ENCODE measurements at regions not wholly inside any gene's neighbourhood (a gene's known extent, or its start where the extent isn't known, plus 50 kb on each side); places are given as distances from the start of the nearest gene placed in this dataset.

DNA sequence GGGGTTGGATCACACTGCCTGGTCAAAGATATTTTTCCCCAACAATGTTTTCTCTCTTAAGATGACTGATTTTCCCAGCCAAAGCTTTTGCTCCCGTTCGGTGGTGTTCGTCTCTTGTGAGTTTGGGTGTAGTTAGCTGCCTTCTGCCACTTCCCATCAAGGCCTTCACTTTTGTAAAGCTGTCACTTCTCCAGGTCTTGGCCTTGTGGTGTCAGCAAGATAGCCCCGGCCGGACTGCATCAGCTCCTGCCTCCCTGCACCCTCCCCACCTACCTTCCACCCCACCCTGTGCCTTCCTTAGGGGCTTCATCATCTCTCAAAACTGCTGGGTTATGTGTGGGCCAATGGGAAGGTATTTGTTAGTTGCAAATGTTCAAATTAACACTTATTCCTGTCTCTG is 228.9 kb downstream of the BCL11A start:
- TF ChIP-seq, protein P1, sequence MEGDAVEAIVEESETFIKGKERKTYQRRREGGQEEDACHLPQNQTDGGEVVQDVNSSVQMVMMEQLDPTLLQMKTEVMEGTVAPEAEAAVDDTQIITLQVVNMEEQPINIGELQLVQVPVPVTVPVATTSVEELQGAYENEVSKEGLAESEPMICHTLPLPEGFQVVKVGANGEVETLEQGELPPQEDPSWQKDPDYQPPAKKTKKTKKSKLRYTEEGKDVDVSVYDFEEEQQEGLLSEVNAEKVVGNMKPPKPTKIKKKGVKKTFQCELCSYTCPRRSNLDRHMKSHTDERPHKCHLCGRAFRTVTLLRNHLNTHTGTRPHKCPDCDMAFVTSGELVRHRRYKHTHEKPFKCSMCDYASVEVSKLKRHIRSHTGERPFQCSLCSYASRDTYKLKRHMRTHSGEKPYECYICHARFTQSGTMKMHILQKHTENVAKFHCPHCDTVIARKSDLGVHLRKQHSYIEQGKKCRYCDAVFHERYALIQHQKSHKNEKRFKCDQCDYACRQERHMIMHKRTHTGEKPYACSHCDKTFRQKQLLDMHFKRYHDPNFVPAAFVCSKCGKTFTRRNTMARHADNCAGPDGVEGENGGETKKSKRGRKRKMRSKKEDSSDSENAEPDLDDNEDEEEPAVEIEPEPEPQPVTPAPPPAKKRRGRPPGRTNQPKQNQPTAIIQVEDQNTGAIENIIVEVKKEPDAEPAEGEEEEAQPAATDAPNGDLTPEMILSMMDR (IDR thresholded peaks at IDR 0.05; ENCODE audit: insufficient read depth, low read length): no peak
- TF ChIP-seq, protein P2, sequence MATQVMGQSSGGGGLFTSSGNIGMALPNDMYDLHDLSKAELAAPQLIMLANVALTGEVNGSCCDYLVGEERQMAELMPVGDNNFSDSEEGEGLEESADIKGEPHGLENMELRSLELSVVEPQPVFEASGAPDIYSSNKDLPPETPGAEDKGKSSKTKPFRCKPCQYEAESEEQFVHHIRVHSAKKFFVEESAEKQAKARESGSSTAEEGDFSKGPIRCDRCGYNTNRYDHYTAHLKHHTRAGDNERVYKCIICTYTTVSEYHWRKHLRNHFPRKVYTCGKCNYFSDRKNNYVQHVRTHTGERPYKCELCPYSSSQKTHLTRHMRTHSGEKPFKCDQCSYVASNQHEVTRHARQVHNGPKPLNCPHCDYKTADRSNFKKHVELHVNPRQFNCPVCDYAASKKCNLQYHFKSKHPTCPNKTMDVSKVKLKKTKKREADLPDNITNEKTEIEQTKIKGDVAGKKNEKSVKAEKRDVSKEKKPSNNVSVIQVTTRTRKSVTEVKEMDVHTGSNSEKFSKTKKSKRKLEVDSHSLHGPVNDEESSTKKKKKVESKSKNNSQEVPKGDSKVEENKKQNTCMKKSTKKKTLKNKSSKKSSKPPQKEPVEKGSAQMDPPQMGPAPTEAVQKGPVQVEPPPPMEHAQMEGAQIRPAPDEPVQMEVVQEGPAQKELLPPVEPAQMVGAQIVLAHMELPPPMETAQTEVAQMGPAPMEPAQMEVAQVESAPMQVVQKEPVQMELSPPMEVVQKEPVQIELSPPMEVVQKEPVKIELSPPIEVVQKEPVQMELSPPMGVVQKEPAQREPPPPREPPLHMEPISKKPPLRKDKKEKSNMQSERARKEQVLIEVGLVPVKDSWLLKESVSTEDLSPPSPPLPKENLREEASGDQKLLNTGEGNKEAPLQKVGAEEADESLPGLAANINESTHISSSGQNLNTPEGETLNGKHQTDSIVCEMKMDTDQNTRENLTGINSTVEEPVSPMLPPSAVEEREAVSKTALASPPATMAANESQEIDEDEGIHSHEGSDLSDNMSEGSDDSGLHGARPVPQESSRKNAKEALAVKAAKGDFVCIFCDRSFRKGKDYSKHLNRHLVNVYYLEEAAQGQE (IDR thresholded peaks at IDR 0.05; ENCODE audit: insufficient replicate concordance, low read depth): no peak
- no peak for TF ChIP-seq POLR2AphosphoS5 (IDR thresholded peaks at IDR 0.05; ENCODE audit: low read depth)
- no peak for TF ChIP-seq SPI1 (IDR thresholded peaks at IDR 0.05; ENCODE audit: borderline replicate concordance, low read depth)
- TF ChIP-seq GABPA (IDR thresholded peaks at IDR 0.05; ENCODE audit: low read depth): no peak

Data from HL-60 (cell line).